ENCODE measurements at regions not wholly inside any gene's neighbourhood (a gene's known extent, or its start where the extent isn't known, plus 50 kb on each side); places are given as distances from the start of the nearest gene placed in this dataset.
A peak's percentile ranks its signal among the peaks of the same experiment; 100 is the strongest.

GRCh38 chr5:106476630-106477029, 1194.1 kb downstream of the EFNA5 start:
- Histone ChIP-seq H3K36me3 (no peaks in the 10 kb centered on the region), H3K27ac (no peak overlapping the region), H3K27me3 (no peaks in the 10 kb centered on the region), H3K9me3 (no peaks in the 10 kb centered on the region), H3K4me3 (no peak overlapping the region), H3K4me1 (no peaks in the 10 kb centered on the region)
- TF ChIP-seq POLR2A (IDR thresholded peaks at IDR 0.05): no peak
- TF ChIP-seq, protein P1, sequence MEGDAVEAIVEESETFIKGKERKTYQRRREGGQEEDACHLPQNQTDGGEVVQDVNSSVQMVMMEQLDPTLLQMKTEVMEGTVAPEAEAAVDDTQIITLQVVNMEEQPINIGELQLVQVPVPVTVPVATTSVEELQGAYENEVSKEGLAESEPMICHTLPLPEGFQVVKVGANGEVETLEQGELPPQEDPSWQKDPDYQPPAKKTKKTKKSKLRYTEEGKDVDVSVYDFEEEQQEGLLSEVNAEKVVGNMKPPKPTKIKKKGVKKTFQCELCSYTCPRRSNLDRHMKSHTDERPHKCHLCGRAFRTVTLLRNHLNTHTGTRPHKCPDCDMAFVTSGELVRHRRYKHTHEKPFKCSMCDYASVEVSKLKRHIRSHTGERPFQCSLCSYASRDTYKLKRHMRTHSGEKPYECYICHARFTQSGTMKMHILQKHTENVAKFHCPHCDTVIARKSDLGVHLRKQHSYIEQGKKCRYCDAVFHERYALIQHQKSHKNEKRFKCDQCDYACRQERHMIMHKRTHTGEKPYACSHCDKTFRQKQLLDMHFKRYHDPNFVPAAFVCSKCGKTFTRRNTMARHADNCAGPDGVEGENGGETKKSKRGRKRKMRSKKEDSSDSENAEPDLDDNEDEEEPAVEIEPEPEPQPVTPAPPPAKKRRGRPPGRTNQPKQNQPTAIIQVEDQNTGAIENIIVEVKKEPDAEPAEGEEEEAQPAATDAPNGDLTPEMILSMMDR (IDR thresholded peaks at IDR 0.05): no peak
- intact Hi-C loops (cut with DNase I): no loop called here
- DNase-seq (no peak), ATAC-seq (no peak)
- WGBS, 4 donors: 88 to 92% (median 88%) methylated on average over 4 of the region's 4 CpGs

GRCh38 chr5:106474066-106474465, 1196.7 kb downstream of the EFNA5 start:
- no peak for TF ChIP-seq POLR2A (IDR thresholded peaks at IDR 0.05)
- TF ChIP-seq, protein P1 (IDR thresholded peaks at IDR 0.05): no peak
- H3K27me3 ChIP-seq: no peaks in the 10 kb centered on the region
- ATAC-seq (no peak), DNase-seq (no peak)
- peaks cover 0 to 5% (median 0%) of the 10 kb centered on the region in 12 donors for H3K9me3 ChIP-seq
- no peak overlapping the region for H3K4me3 ChIP-seq
- no peak overlapping the region for H3K27ac ChIP-seq
- H3K36me3 ChIP-seq: no peaks in the 10 kb centered on the region
- intact Hi-C loops (cut with DNase I): no loop called here
- H3K4me1 ChIP-seq: no peaks in the 10 kb centered on the region

DNA sequence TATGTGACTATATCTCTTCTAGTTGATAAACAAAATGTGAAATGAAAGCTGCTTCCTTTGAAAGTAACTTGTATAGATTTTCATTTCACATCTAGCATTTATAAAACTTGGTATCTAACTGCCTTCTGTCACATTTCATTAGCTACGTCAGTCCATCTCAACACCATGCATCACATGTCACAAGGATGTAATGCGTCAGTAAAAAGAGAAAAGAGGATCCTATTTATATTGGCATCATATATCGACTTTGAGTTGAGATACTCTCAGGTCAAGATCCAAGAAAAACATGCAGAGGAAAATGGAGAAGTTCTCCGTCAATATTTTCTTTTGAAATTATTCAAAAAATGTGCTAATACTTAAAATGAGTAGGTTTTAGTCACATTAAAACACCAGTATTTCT, 1211.2 kb downstream of the EFNA5 start:
- H3K4me1 ChIP-seq: no peaks in the 10 kb centered on the region
- no peak for DNase-seq
- H3K27me3 ChIP-seq: no peaks in the 10 kb centered on the region
- no peaks in the 10 kb centered on the region for H3K9me3 ChIP-seq
- intact Hi-C loops (cut with DNase I): loop anchor here in 2 of 10 donors (10.0 kb wide), 1 partner anchor 415 kb away; no protein-coding TSS in a partner anchor
- H3K36me3 ChIP-seq: no peaks in the 10 kb centered on the region
- no peak for ATAC-seq
- TF ChIP-seq, protein P1 (IDR thresholded peaks at IDR 0.05): no peak
- no peak for TF ChIP-seq POLR2A (IDR thresholded peaks at IDR 0.05)
- 42 to 61% (median 53%) methylated on average over 4 of the region's 4 CpGs for whole genome bisulfite sequencing, 4 donors
- H3K27ac ChIP-seq: no peak overlapping the region
- H3K4me3 ChIP-seq: no peak overlapping the region

DNA sequence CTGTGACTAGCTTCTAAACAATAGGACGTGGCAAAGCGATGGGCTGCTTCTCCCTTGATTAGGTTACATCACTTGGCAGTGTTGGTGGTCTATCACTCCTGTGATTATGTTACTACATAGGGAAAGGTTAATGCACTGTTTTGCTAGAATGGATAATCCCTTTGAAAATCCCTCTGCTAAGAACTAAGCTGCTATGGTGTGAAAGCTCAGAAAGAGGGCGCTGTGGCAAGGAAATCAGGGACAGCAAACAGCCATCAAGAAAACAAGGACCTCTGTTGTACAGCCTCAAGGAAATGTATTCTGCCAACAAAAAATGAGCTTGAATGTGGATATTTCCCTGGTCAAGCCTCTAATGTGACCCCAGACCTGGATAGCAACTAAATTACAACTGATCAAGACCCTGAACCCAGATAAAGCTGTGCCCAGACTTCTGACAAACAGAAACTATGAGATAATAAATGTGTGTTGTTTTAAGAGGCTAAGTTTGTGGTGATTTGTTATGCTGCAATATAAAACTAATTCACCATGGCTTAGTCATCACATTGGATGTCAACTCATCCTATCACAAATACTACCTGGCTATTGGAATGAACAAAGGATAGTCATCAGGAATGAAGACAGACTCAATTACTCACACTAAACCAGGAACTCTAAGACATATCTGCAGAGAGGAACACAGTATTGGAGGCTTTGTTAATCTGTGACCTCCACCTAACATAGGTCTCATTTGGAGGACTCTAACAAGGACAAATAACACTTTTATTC, 1215.9 kb downstream of the EFNA5 start:
- Histone ChIP-seq H3K27ac (no peak overlapping the region), H3K4me1 (no peaks in the 10 kb centered on the region), H3K27me3 (no peaks in the 10 kb centered on the region), H3K36me3 (no peaks in the 10 kb centered on the region), H3K4me3 (no peak overlapping the region), H3K9me3 (no peaks in the 10 kb centered on the region)
- DNase-seq (peak in 2 of 5 donors; percentile 18 to 25), ATAC-seq (peak in 2 of 4 donors; percentile 32 to 41)
- 33 to 52% (median 45%) methylated on average over 3 of the region's 3 CpGs for WGBS, 4 donors
- TF ChIP-seq POLR2A (IDR thresholded peaks at IDR 0.05): no peak
- TF ChIP-seq, protein P1 (IDR thresholded peaks at IDR 0.05): peak in 9 of 12 donors; percentile 20 to 59 (median 39)
- intact Hi-C loops (cut with DNase I): loop anchor here in 2 of 10 donors (10.0 kb wide), 1 partner anchor 420 kb away; no protein-coding TSS in a partner anchor
